HG03565 (cell line): ENCODE measurements at regions not wholly inside any gene's neighbourhood (a gene's known extent, or its start where the extent isn't known, plus 50 kb on each side); places are given as distances from the start of the nearest gene placed in this dataset.
"Not testable (repeated sequence)": the region's sequence is repeated elsewhere in the genome, so short reads cannot be mapped to it uniquely, and the experiment has no call there.

Source experiments
- ATAC-seq: cut with Tn5 transposase; IDR thresholded peaks from one replicate; pipeline ENCODE4 v1.9.1; 2021; ENCODE audit warnings: mild to moderate bottlenecking, moderate library complexity; ENCODE audit not compliant: unreplicated experiment

- no peak for ATAC-seq
Measured at GRCh38 chr13:47892374-47892773, 108.7 kb downstream of the SUCLA2 start.

- ATAC-seq, result no peak
Measured at GRCh38 chr13:47890146-47890814, 110.8 kb downstream of the SUCLA2 start.

- ATAC-seq, result no peak
Measured at GRCh38 chr13:47886314-47886713, 114.8 kb downstream of the SUCLA2 start.

GRCh38 chr13:47875201-47875600, 125.9 kb downstream of the SUCLA2 start:
- no peak for ATAC-seq

GRCh38 chr13:47873987-47874386, 127.1 kb downstream of the SUCLA2 start:
- ATAC-seq, result not testable (repeated sequence)

- ATAC-seq, result not testable (repeated sequence)
Measured at GRCh38 chr13:47873319-47873718, 127.8 kb downstream of the SUCLA2 start.

GRCh38 chr13:47869776-47870175, 131.3 kb downstream of the SUCLA2 start:
- no peak for ATAC-seq

- ATAC-seq, result no peak
Measured at GRCh38 chr13:47865883-47866282, 135.2 kb downstream of the SUCLA2 start.

- ATAC-seq, result no peak
Measured at GRCh38 chr13:47862841-47863240, 138.2 kb downstream of the SUCLA2 start.

GRCh38 chr13:47859165-47859564, 141.9 kb downstream of the SUCLA2 start:
- ATAC-seq, result no peak

- no peak for ATAC-seq
Measured at GRCh38 chr13:47858042-47859025, 142.7 kb downstream of the SUCLA2 start.

- ATAC-seq, result no peak
Measured at GRCh38 chr13:47853236-47853635, 147.8 kb downstream of the SUCLA2 start.

GRCh38 chr13:47846886-47847285, 154.2 kb downstream of the SUCLA2 start:
- no peak for ATAC-seq

GRCh38 chr13:47845981-47846380, 155.1 kb downstream of the SUCLA2 start:
- ATAC-seq, result no peak

GRCh38 chr13:47843005-47843404, 158.1 kb downstream of the SUCLA2 start:
- no peak for ATAC-seq

GRCh38 chr13:47841151-47841550, 159.9 kb downstream of the SUCLA2 start:
- ATAC-seq, result no peak

GRCh38 chr13:47837906-47838305, 163.2 kb downstream of the SUCLA2 start:
- ATAC-seq, result no peak

- no peak for ATAC-seq
Measured at GRCh38 chr13:47837104-47837880, 163.8 kb downstream of the SUCLA2 start.

- no peak for ATAC-seq
Measured at GRCh38 chr13:47835470-47836228, 165.4 kb downstream of the SUCLA2 start.

GRCh38 chr13:47832458-47832972, 168.6 kb downstream of the SUCLA2 start:
- ATAC-seq, result no peak
